Effector memory CD4-positive, alpha-beta T cell (primary cell): ENCODE measurements at regions not wholly inside any gene's neighbourhood (a gene's known extent, or its start where the extent isn't known, plus 50 kb on each side); places are given as distances from the start of the nearest gene placed in this dataset.

Experiments
- DNase-seq, 3 donors: peaks; one replicate each; pipeline ENCODE4 v3.0.0-alpha.2; 2020
- H3K27ac ChIP-seq: 2 replicates; pipeline ENCODE4 v1.7.0; 2013; ENCODE audit warnings: mild to moderate bottlenecking, low read length, moderate library complexity; ENCODE audit not compliant: insufficient read depth, poor library complexity, severe bottlenecking
- H3K27me3 ChIP-seq: replicated peaks from 2 replicates; pipeline ENCODE4 v1.7.0; 2013; ENCODE audit warnings: mild to moderate bottlenecking, low read length; ENCODE audit not compliant: insufficient read depth, control insufficient read depth, poor library complexity, severe bottlenecking
- H3K36me3 ChIP-seq: 2 replicates; pipeline ENCODE4 v1.7.0; 2013; ENCODE audit warnings: mild to moderate bottlenecking, low read length, moderate library complexity; ENCODE audit not compliant: control insufficient read depth, insufficient read depth
- H3K4me1 ChIP-seq: 2 replicates; pipeline ENCODE4 v1.7.0; 2013; ENCODE audit warnings: low read length, mild to moderate bottlenecking; ENCODE audit not compliant: control insufficient read depth, insufficient read depth, poor library complexity, severe bottlenecking
- H3K4me3 ChIP-seq: 2 replicates; pipeline ENCODE4 v1.7.0; 2013; ENCODE audit warnings: low read length, low read depth, mild to moderate bottlenecking; ENCODE audit not compliant: insufficient read depth, poor library complexity, severe bottlenecking
- H3K9me3 ChIP-seq: 2 replicates; pipeline ENCODE4 v1.7.0; 2013; ENCODE audit warnings: mild to moderate bottlenecking, low read length, moderate library complexity; ENCODE audit not compliant: control insufficient read depth

DNA sequence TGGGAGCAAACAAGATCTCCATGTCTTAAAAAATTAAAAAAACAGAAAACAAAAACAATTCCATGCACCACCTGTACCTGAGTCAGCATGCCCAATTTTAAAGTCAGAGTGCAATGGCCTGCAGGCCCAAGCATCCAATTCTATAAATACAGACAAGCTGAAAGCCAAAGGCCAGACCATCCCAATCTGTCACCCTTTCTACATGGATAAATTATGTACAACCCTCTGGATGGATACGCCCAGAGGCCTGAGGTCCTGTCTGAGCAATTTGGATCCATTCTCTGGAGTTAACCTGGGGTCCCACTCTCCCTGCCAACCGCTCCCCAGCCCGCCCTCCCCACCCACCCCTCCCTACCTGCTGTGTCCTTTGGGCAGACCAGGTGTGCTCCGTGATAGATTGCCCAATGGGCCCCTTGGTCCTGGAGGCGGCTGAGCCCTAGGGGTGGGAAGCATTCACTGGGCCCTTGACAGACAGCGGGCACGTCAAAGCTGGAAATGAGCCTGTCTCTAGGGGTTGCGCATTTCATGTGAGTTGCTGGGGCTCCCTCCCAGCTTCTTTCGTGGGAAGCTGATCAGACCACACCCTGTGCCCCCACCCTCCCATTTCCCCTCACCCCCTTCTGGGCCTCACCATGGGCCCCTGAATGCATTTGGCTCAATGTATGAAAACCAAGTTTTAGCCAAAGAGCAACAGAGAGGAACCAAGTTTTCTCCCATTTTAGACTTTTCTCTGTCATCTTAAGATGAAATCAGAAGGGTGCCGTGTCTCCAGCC lies 171.3 kb downstream of the BCL11B start:
- Histone ChIP-seq H3K4me3 (no peak overlapping the region), H3K4me1 (no peaks in the 10 kb centered on the region), H3K36me3 (no peaks in the 10 kb centered on the region), H3K27ac (no peak overlapping the region), H3K27me3 (no peaks in the 10 kb centered on the region), H3K9me3 (no peaks in the 10 kb centered on the region)
- DNase-seq = no peak

DNA sequence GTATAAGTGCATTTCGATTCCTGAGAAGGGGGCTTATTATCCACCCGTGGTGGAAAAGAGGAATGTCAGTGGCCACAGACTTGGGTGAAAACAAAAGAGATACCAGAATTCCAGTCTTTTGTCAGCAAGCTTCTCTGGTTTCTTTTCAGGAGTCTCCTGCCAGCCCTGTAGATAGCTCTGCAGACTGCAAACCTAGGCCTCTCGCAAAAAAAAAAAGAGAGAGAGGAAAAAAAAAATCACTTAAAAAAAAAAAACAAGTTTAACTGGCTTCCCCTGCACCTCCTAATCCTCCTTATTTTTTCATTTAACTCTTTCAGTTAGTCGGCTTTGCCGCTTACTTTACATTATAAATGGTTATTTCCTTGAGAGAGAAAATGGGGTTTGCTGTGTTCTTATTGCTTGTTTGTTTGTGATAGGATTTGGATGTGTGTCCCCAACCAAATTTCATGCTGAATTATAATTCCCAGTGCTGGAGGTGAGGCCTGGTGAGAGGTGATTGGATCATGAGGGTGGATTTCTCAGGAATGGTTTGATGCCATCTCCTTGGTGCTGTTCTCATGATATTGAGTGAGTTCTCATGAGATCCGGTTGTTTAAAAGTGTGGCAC lies 170.0 kb downstream of the BCL11B start:
- Histone ChIP-seq H3K4me1 (no peaks in the 10 kb centered on the region), H3K27me3 (no peaks in the 10 kb centered on the region), H3K36me3 (no peaks in the 10 kb centered on the region), H3K9me3 (no peaks in the 10 kb centered on the region), H3K4me3 (no peak overlapping the region), H3K27ac (no peak overlapping the region)
- no peak for DNase-seq

DNA sequence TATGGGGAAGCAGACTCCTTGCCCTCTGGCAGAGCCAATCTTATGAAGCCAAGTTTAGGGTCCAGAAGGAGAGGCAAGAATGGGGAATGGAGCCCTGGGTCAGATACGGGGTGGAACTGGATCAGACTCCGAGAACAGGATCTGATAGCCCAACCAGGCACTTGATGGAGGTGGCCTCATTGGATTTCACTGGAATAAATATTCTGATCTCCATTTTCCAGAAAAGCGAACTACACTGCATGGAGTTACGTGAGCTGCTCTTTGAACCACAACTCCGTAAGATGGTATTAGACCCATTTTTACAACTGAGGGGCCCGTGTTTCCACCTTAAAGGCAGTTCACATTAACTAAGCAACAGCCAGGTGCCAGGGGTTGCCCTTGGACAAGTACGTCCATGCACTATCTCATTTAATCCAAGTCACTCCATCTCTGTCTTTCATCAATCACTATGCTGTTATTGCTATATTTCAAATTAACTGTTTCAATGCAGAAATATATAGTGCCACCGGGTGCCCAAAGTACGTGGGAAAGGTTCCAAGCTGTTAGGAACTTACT lies 155.2 kb downstream of the BCL11B start:
- Histone ChIP-seq H3K27me3 (no peaks in the 10 kb centered on the region), H3K36me3 (no peaks in the 10 kb centered on the region), H3K4me1 (no peaks in the 10 kb centered on the region), H3K27ac (no peak overlapping the region), H3K4me3 (no peak overlapping the region), H3K9me3 (peaks cover 7% of the 10 kb centered on the region)
- DNase-seq = no peak

DNA sequence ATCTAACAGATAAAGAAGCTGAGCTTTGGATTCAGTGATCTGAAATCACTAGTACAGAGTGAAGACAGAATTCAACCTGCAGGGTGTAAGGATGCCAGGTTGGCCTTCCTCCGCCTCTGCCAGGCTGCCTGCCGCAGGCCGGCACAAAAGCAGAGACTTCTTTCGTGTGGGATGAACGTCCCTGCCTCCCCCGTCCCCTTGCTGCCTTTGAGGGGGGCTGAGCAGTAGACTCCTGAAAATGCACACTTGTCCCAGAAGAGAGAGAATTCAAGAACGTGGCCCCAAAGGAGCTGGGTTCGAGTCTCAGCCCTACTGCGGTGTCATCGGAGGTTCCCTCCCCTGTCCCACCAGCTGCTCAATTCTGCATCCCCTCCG lies 154.3 kb downstream of the BCL11B start:
- Histone ChIP-seq H3K27ac (no peak overlapping the region), H3K4me3 (no peak overlapping the region), H3K9me3 (peaks cover 7% of the 10 kb centered on the region), H3K4me1 (no peaks in the 10 kb centered on the region), H3K36me3 (no peaks in the 10 kb centered on the region), H3K27me3 (no peaks in the 10 kb centered on the region)
- DNase-seq = no peak

DNA sequence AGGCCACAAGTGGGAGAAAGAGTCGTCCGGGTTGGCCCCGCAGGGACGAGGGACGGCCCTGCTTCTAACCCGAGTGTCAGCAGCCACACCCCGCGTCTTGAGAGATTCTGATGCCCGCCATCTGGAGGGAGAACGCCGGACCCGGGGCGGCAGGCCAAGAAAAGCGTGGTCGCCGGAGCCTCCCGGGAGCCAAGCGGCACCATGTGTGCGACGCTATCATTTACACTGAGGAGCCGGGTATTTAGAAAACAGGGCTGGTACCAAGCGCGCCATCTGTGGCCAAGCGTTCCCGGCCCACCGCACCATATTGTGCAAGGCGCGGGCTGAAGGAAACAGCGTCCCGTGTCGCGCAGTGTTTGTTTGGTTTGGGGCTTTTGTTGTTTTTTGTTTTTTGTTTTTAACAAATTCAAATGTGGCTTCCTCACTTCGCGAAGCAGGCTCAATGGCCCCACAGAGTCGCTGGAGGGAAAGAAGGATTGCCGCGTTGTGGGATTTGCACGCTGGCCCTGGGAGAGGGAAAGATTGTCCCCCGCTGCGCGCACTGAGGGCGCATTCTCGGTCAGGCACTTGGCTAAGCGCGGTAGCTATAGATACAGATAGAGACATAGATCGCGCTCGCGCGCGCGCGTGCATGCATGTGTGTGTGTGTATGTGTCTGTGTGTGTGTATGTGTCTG lies 153.8 kb downstream of the BCL11B start:
- no peaks in the 10 kb centered on the region for H3K36me3 ChIP-seq
- DNase-seq = no peak
- no peak overlapping the region for H3K4me3 ChIP-seq
- no peak overlapping the region for H3K27ac ChIP-seq
- H3K9me3 ChIP-seq = peaks cover 7% of the 10 kb centered on the region
- no peaks in the 10 kb centered on the region for H3K27me3 ChIP-seq
- H3K4me1 ChIP-seq = no peaks in the 10 kb centered on the region

DNA sequence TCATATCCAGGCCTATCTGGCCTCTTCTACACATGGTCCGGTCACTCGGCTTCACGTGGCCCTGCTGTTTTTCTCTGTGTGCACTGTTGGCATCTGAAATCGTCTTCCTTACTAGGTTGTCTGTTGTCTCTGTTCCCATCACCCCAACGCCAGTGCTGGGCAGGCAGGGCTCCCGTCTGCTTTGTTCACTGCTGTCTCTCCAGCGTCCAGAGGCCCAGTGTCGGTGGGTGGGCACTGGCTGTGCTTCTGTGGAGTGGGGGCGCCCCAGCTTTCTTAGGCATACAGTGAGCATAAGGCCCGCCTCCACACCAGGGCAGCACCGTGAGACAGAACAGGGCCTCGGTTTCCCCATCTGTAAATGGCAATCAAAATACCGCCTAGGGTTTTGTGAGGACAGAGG lies 153.1 kb downstream of the BCL11B start:
- Histone ChIP-seq H3K27ac (no peak overlapping the region), H3K9me3 (peaks cover 4% of the 10 kb centered on the region), H3K4me3 (no peak overlapping the region), H3K36me3 (no peaks in the 10 kb centered on the region), H3K4me1 (no peaks in the 10 kb centered on the region), H3K27me3 (no peaks in the 10 kb centered on the region)
- DNase-seq = no peak
